IMR-90 (cell line): ENCODE measurements at regions not wholly inside any gene's neighbourhood (a gene's known extent, or its start where the extent isn't known, plus 50 kb on each side); places are given as distances from the start of the nearest gene placed in this dataset.

ENCODE experiments used
- ATAC-seq: fragments of 200-7000 bp; cut with Tn5 transposase; 2 replicates; pipeline ENCODE4 v1.9.1; 2020; ENCODE audit warnings: low read depth, mild to moderate bottlenecking, moderate library complexity
- BruUV-seq: library from RNA; stranded (reverse); fragments of 400-500 nt; replicated peaks from 2 replicates; lab custom pipeline; 2021; lab: Mats Ljungman, UMichigan
- CTCF ChIA-PET: fragments of 300-600 bp; formaldehyde crosslinking; extraction: SDS; loops from one replicate; lab custom pipeline; 2021; ENCODE audit warnings: antibody characterized with exemption; lab: Yijun Ruan, JAX
- POLR2A ChIA-PET: fragments of 300-600 bp; sonication (Branson Sonifier 250); formaldehyde crosslinking; loops from one replicate; lab custom pipeline; 2022; ENCODE audit warnings: antibody characterized with exemption; ENCODE audit not compliant: unreplicated experiment; lab: Charles Lee
- DNase-seq: peaks from one replicate; pipeline ENCODE4 v3.0.0; 2013
- H2AFZ ChIP-seq: replicated peaks from 2 replicates; pipeline ENCODE3; 2013; ENCODE audit warnings: low read length, mild to moderate bottlenecking; ENCODE audit not compliant: poor library complexity
- H2AK5ac ChIP-seq: 2 replicates; pipeline ENCODE4 v1.6.1; 2013; ENCODE audit warnings: low read depth, low read length, inconsistent platforms
- H2AK9ac ChIP-seq: replicated peaks from 2 replicates; pipeline ENCODE3; 2013; ENCODE audit warnings: mild to moderate bottlenecking, low read depth, low read length, moderate library complexity; ENCODE audit not compliant: poor library complexity
- H2BK120ac ChIP-seq: 2 replicates; pipeline ENCODE4 v1.6.1; 2013; ENCODE audit warnings: low read depth, low read length, inconsistent platforms
- H2BK15ac ChIP-seq: 3 replicates; pipeline ENCODE4 v1.6.1; 2013; ENCODE audit warnings: low read depth, low read length, inconsistent platforms
- H2BK20ac ChIP-seq: 2 replicates; pipeline ENCODE4 v1.6.1; 2013; ENCODE audit warnings: low read depth, mild to moderate bottlenecking, inconsistent platforms, low read length, moderate library complexity
- H2BK5ac ChIP-seq: 2 replicates; pipeline ENCODE4 v1.6.1; 2013; ENCODE audit warnings: mild to moderate bottlenecking, low read depth, low read length, inconsistent platforms; ENCODE audit not compliant: poor library complexity, severe bottlenecking
- H3K14ac ChIP-seq: replicated peaks from 2 replicates; pipeline ENCODE4 v1.6.1; 2013; ENCODE audit warnings: low read depth, low read length, inconsistent platforms
- H3K18ac ChIP-seq: 2 replicates; pipeline ENCODE4 v1.6.1; 2013; ENCODE audit warnings: low read depth, low read length, control low read depth
- H3K23ac ChIP-seq: 2 replicates; pipeline ENCODE4 v1.6.1; 2013; ENCODE audit warnings: low read depth, low read length, inconsistent platforms
- H3K27ac ChIP-seq: 2 replicates; pipeline ENCODE4 v1.5.1; 2013; ENCODE audit warnings: mild to moderate bottlenecking, control low read depth, low read length; ENCODE audit not compliant: insufficient read depth
- H3K27me3 ChIP-seq: 2 replicates; pipeline ENCODE4 v1.6.1; 2013; ENCODE audit warnings: low read length; ENCODE audit not compliant: control insufficient read depth, insufficient read depth
- H3K36me3 ChIP-seq: 2 replicates; pipeline ENCODE4 v1.6.1; 2013; ENCODE audit warnings: low read length, mixed read lengths; ENCODE audit not compliant: control insufficient read depth, insufficient read depth
- H3K4ac ChIP-seq: 2 replicates; pipeline ENCODE4 v1.6.1; 2013; ENCODE audit warnings: low read depth, low read length, inconsistent platforms
- H3K4me1 ChIP-seq: 2 replicates; pipeline ENCODE4 v1.6.1; 2013; ENCODE audit warnings: low read length, mixed read lengths; ENCODE audit not compliant: control insufficient read depth, insufficient read depth
- H3K4me2 ChIP-seq: 2 replicates; pipeline ENCODE4 v1.6.1; 2013; ENCODE audit warnings: low read depth, mild to moderate bottlenecking, control low read depth, low read length, moderate library complexity
- H3K4me3 ChIP-seq: 2 replicates; pipeline ENCODE4 v1.5.1; 2013; ENCODE audit warnings: low read depth, mild to moderate bottlenecking, control low read depth, low read length, moderate library complexity; ENCODE audit not compliant: insufficient read depth
- H3K56ac ChIP-seq: 2 replicates; pipeline ENCODE4 v1.6.1; 2013; ENCODE audit warnings: low read length, inconsistent platforms; ENCODE audit not compliant: insufficient read depth; ENCODE audit errors: extremely low read depth
- H3K79me1 ChIP-seq, 2 experiments: 2 replicates each; pipeline ENCODE4 v1.6.1; 2013; ENCODE audit warnings: low read length in 2 of 2, inconsistent platforms in 1 of 2, low read depth in 1 of 2
- H3K9ac ChIP-seq: 2 replicates; pipeline ENCODE4 v1.6.1; 2013; ENCODE audit warnings: low read depth, low read length, control low read depth
- H3K9me1 ChIP-seq: 2 replicates; pipeline ENCODE4 v1.6.1; 2013; ENCODE audit warnings: low read length, inconsistent platforms; ENCODE audit not compliant: insufficient read depth
- H3K9me3 ChIP-seq: 2 replicates; pipeline ENCODE4 v1.6.1; 2013; ENCODE audit warnings: low read length; ENCODE audit not compliant: control insufficient read depth, insufficient read depth
- H4K20me1 ChIP-seq: 2 replicates; pipeline ENCODE4 v1.6.1; 2013; ENCODE audit warnings: low read length, inconsistent platforms; ENCODE audit not compliant: insufficient read depth
- H4K5ac ChIP-seq: 2 replicates; pipeline ENCODE4 v1.6.1; 2013; ENCODE audit warnings: mild to moderate bottlenecking, low read depth, low read length, control low read depth
- H4K8ac ChIP-seq, 2 experiments: 2 replicates each; pipeline ENCODE4 v1.6.1; 2013; ENCODE audit warnings: low read depth in 2 of 2, low read length in 2 of 2, control low read depth in 1 of 2, inconsistent platforms in 1 of 2
- H4K91ac ChIP-seq: 2 replicates; pipeline ENCODE4 v1.6.1; 2013; ENCODE audit warnings: low read depth, low read length, inconsistent platforms; ENCODE audit not compliant: insufficient read depth
- BHLHE40 ChIP-seq: fragments of 150-350 bp; IDR thresholded peaks from 2 replicates; pipeline ENCODE4 v1.6.1; 2016; ENCODE audit warnings: mild to moderate bottlenecking, low read depth, low read length
- CTCF ChIP-seq: conservative IDR thresholded peaks from 2 replicates; pipeline ENCODE4 v1.5.1; 2012; ENCODE audit warnings: mild to moderate bottlenecking, low read depth, low read length, improper control_type of control experiment
- RCOR1 ChIP-seq: IDR thresholded peaks from 2 replicates; pipeline ENCODE4 v1.6.1; 2012; ENCODE audit warnings: mild to moderate bottlenecking, low read length, improper control_type of control experiment; ENCODE audit not compliant: insufficient replicate concordance
- RFX5 ChIP-seq: IDR thresholded peaks from 2 replicates; pipeline ENCODE4 v1.8.0; 2012; ENCODE audit warnings: low read depth, mild to moderate bottlenecking, low read length, moderate library complexity
- SMC3 ChIP-seq: fragments of 150-350 bp; IDR thresholded peaks from 2 replicates; pipeline ENCODE4 v1.6.1; 2016; ENCODE audit warnings: low read depth, mild to moderate bottlenecking, antibody characterized with exemption, low read length, moderate library complexity
- WGBS, 2 experiments: methylation state at CpG; one replicate each; pipeline versions ENCODE4 v1.1.5 to v1.1.7; 2013; ENCODE audit warnings: missing lambda C conversion rate in 2 of 2; ENCODE audit not compliant: insufficient read length in 1 of 2; ENCODE audit errors: extremely low coverage in 2 of 2; 5-methylcytosine and 5-hydroxymethylcytosine counted together
- dilution Hi-C: fragments of 300-500 bp; cut with HindIII; formaldehyde crosslinking; loops from one replicate; pipeline ENCODE4 v1.14.3; 2018; ENCODE audit warnings: low sequenced_read_pairs; ENCODE audit not compliant: unreplicated experiment
- in situ Hi-C: fragments of 300-500 bp; cut with MboI; formaldehyde crosslinking; loops from 3 replicates; pipeline ENCODE4 v1.14.3; 2019; ENCODE audit warnings: low sequenced_read_pairs, inconsistent platforms, mixed read lengths
- intact Hi-C: fragments of 100-400 bp; cut with micrococcal nuclease; formaldehyde crosslinking; loops from 2 replicates; pipeline ENCODE4 v1.10.0; 2022

GRCh38 chr10:28105561-28105960 is 106.7 kb upstream of the ODAD2 start:
- no peak overlapping the region for H3K18ac ChIP-seq
- in situ Hi-C loops = no loop called here
- H2AK5ac ChIP-seq = no peak overlapping the region
- H3K9me3 ChIP-seq = no peaks in the 10 kb centered on the region
- no peak for DNase-seq
- no peaks in the 10 kb centered on the region for H3K4me1 ChIP-seq
- no peak overlapping the region for H3K56ac ChIP-seq
- H2BK15ac ChIP-seq = no peak overlapping the region
- no peaks in the 10 kb centered on the region for H4K20me1 ChIP-seq
- no peak overlapping the region for H2BK5ac ChIP-seq
- H3K23ac ChIP-seq = no peak overlapping the region
- BruUV-seq = no TSS peak
- H3K4me2 ChIP-seq = no peak overlapping the region
- H3K36me3 ChIP-seq = no peaks in the 10 kb centered on the region
- H2BK120ac ChIP-seq = no peak overlapping the region
- no peak overlapping the region for H2BK20ac ChIP-seq
- H3K4ac ChIP-seq = no peak overlapping the region
- H3K9ac ChIP-seq = no peak overlapping the region
- H3K27me3 ChIP-seq = no peaks in the 10 kb centered on the region
- H3K4me3 ChIP-seq = no peak overlapping the region
- H4K91ac ChIP-seq = no peak overlapping the region
- no peak overlapping the region for H2AK9ac ChIP-seq
- no peaks in the 10 kb centered on the region for H3K79me1 ChIP-seq
- no peak overlapping the region for H4K8ac ChIP-seq
- no peaks in the 10 kb centered on the region for H3K9me1 ChIP-seq
- POLR2A ChIA-PET = no interaction called here
- dilution Hi-C loops = no loop called here
- no peak overlapping the region for H3K14ac ChIP-seq
- no peak overlapping the region for H3K27ac ChIP-seq
- no peak for ATAC-seq
- 100% methylated on average over 1 of the region's 8 CpGs; no CpG with 5 or more reads in 1 of the 2 experiments for WGBS, 2 experiments
- CTCF ChIA-PET = no interaction called here
- H2AFZ ChIP-seq = no peak overlapping the region
- TF ChIP-seq RCOR1 = no peak
- TF ChIP-seq SMC3 = no peak
- TF ChIP-seq BHLHE40 = no peak
- no peak for TF ChIP-seq CTCF
- no peak for TF ChIP-seq RFX5
- no peak overlapping the region for H4K5ac ChIP-seq
- intact Hi-C loops = no loop called here
